ENCODE measurements at regions not wholly inside any gene's neighbourhood (a gene's known extent, or its start where the extent isn't known, plus 50 kb on each side); places are given as distances from the start of the nearest gene placed in this dataset.

GRCh38 chr4:60187428-60187827 is 1012.7 kb upstream of the ADGRL3 start:
- peaks cover 0 to 10% (median 0%) of the 10 kb centered on the region in 4 donors for H3K9me3 ChIP-seq
- no peak overlapping the region for H3K4me3 ChIP-seq
- WGBS, 2 donors, result 94 to 100% methylated on average over 3 of the region's 3 CpGs
- no peak for DNase-seq (ENCODE audit: low spot score in 2 of 2)
- H3K36me3 ChIP-seq, result no peaks in the 10 kb centered on the region
- H3K27ac ChIP-seq, result no peak overlapping the region
- no peak for TF ChIP-seq EP300 (IDR thresholded peaks at IDR 0.05)
- no peak for TF ChIP-seq CTCF (IDR thresholded peaks at IDR 0.05)
- TF ChIP-seq POLR2A (IDR thresholded peaks at IDR 0.05), result no peak
- no peaks in the 10 kb centered on the region for H3K27me3 ChIP-seq
- no peaks in the 10 kb centered on the region for H3K4me1 ChIP-seq

- Histone ChIP-seq H3K36me3 (no peaks in the 10 kb centered on the region), H3K4me1 (no peaks in the 10 kb centered on the region), H3K27me3 (no peaks in the 10 kb centered on the region), H3K27ac (no peak overlapping the region), H3K9me3 (peaks cover 0 to 10% (median 0%) of the 10 kb centered on the region in 4 donors), H3K4me3 (no peak overlapping the region)
- TF ChIP-seq EP300 (IDR thresholded peaks at IDR 0.05), result no peak
- no peak for TF ChIP-seq CTCF (IDR thresholded peaks at IDR 0.05)
- no peak for TF ChIP-seq POLR2A (IDR thresholded peaks at IDR 0.05)
- DNase-seq (ENCODE audit: low spot score in 2 of 2), result no peak
- 89 to 90% methylated on average over 5 of the region's 5 CpGs for WGBS, 2 donors
These were observed 1010.8 kb upstream of the ADGRL3 start for GRCh38 chr4:60189286-60189685.

- no peak for DNase-seq (ENCODE audit: low spot score in 2 of 2)
- H3K4me3 ChIP-seq, result no peak overlapping the region
- no peaks in the 10 kb centered on the region for H3K36me3 ChIP-seq
- H3K4me1 ChIP-seq, result no peaks in the 10 kb centered on the region
- TF ChIP-seq CTCF (IDR thresholded peaks at IDR 0.05), result no peak
- no peak for TF ChIP-seq EP300 (IDR thresholded peaks at IDR 0.05)
- no peak for TF ChIP-seq POLR2A (IDR thresholded peaks at IDR 0.05)
- peaks cover 0 to 10% (median 0%) of the 10 kb centered on the region in 4 donors for H3K9me3 ChIP-seq
- H3K27me3 ChIP-seq, result no peaks in the 10 kb centered on the region
- H3K27ac ChIP-seq, result no peak overlapping the region
- 94 to 96% methylated on average over 1 of the region's 1 CpG for WGBS, 2 donors
These were observed 1005.9 kb upstream of the ADGRL3 start for GRCh38 chr4:60194214-60194613.

- Histone ChIP-seq H3K4me3 (no peak overlapping the region), H3K4me1 (no peaks in the 10 kb centered on the region), H3K36me3 (no peaks in the 10 kb centered on the region), H3K27ac (no peak overlapping the region), H3K9me3 (peaks cover 0 to 10% (median 0%) of the 10 kb centered on the region in 4 donors), H3K27me3 (no peaks in the 10 kb centered on the region)
- no peak for TF ChIP-seq POLR2A (IDR thresholded peaks at IDR 0.05)
- DNase-seq (ENCODE audit: low spot score in 2 of 2), result no peak
- WGBS, 2 donors, result 44 to 46% methylated on average over 2 of the region's 2 CpGs
These were observed 1004.9 kb upstream of the ADGRL3 start for GRCh38 chr4:60195256-60195655.

- WGBS, 2 donors, result 8 to 13% methylated on average over 3 of the region's 3 CpGs
- Histone ChIP-seq H3K4me3 (no peak overlapping the region), H3K9me3 (no peaks in the 10 kb centered on the region), H3K4me1 (no peaks in the 10 kb centered on the region), H3K27ac (no peak overlapping the region), H3K27me3 (no peaks in the 10 kb centered on the region), H3K36me3 (no peaks in the 10 kb centered on the region)
- peak; percentile 61 to 87 (median 72) for TF ChIP-seq CTCF (IDR thresholded peaks at IDR 0.05)
- no peak for TF ChIP-seq EP300 (IDR thresholded peaks at IDR 0.05)
- DNase-seq (ENCODE audit: low spot score in 2 of 2), result peak; percentile 19 to 31
These were observed 999.0 kb upstream of the ADGRL3 start for GRCh38 chr4:60201052-60201673.

- Histone ChIP-seq H3K9me3 (no peaks in the 10 kb centered on the region), H3K27ac (no peak overlapping the region), H3K4me1 (no peaks in the 10 kb centered on the region), H3K27me3 (no peaks in the 10 kb centered on the region), H3K36me3 (no peaks in the 10 kb centered on the region), H3K4me3 (no peak overlapping the region)
- DNase-seq (ENCODE audit: low spot score in 2 of 2), result no peak
- no peak for TF ChIP-seq EP300 (IDR thresholded peaks at IDR 0.05)
- TF ChIP-seq POLR2A (IDR thresholded peaks at IDR 0.05), result no peak
- TF ChIP-seq CTCF (IDR thresholded peaks at IDR 0.05), result no peak
- WGBS, 2 donors, result 92 to 100% methylated on average over 1 of the region's 1 CpG
These were observed 990.5 kb upstream of the ADGRL3 start for GRCh38 chr4:60209588-60209987.

Measured in tibial nerve (tissue), 4 donors.